ENCODE measurements at regions not wholly inside any gene's neighbourhood (a gene's known extent, or its start where the extent isn't known, plus 50 kb on each side); places are given as distances from the start of the nearest gene placed in this dataset.

DNA sequence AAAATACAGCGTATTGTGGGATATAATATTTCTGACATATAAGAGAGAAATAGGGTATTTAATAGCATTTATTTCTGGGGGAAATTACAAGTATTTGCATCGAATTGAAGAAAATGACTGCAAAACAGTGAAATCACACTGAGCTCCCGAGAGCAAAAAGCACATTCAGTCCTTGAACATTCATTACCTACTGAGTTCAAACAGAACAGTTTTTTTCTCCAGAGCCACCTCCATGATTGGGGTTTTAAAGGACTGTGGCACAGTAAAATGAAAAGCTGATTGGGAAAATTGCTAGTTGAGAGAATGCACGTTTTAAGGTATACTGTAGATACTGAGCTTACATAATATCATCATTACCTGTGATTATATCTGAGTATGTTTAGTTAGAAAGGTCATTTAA lies 58.0 kb upstream of the TRPC4 start:
- H3K4me1 ChIP-seq (ENCODE audit: insufficient read depth, low read length, poor library complexity, severe bottlenecking): peaks cover 9% of the 10 kb centered on the region
- no peaks in the 10 kb centered on the region for H3K9me3 ChIP-seq (ENCODE audit: low read length)
- intact Hi-C loops (cut with micrococcal nuclease; ENCODE audit: unreplicated experiment): no loop called here
- H3K4me2 ChIP-seq (ENCODE audit: low read length): no peak overlapping the region
- no peaks in the 10 kb centered on the region for H4K20me1 ChIP-seq (ENCODE audit: insufficient read depth, low read length)
- H2AFZ ChIP-seq (ENCODE audit: low read length): no peak overlapping the region
- no peak for TF ChIP-seq EZH2phosphoT487 (IDR thresholded peaks at IDR 0.05; ENCODE audit: borderline replicate concordance, low read depth, low read length)
- TF ChIP-seq, protein P1, sequence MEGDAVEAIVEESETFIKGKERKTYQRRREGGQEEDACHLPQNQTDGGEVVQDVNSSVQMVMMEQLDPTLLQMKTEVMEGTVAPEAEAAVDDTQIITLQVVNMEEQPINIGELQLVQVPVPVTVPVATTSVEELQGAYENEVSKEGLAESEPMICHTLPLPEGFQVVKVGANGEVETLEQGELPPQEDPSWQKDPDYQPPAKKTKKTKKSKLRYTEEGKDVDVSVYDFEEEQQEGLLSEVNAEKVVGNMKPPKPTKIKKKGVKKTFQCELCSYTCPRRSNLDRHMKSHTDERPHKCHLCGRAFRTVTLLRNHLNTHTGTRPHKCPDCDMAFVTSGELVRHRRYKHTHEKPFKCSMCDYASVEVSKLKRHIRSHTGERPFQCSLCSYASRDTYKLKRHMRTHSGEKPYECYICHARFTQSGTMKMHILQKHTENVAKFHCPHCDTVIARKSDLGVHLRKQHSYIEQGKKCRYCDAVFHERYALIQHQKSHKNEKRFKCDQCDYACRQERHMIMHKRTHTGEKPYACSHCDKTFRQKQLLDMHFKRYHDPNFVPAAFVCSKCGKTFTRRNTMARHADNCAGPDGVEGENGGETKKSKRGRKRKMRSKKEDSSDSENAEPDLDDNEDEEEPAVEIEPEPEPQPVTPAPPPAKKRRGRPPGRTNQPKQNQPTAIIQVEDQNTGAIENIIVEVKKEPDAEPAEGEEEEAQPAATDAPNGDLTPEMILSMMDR (conservative IDR thresholded peaks at IDR 0.05; ENCODE audit: low read length): no peak
- H3K4me3 ChIP-seq (ENCODE audit: low read depth, low read length, poor library complexity, severe bottlenecking): no peak overlapping the region
- CTCF ChIA-PET (ENCODE audit: unreplicated experiment): no interaction called here
- H3K27ac ChIP-seq (ENCODE audit: low read depth, low read length, poor library complexity, severe bottlenecking): no peak overlapping the region
- POLR2A ChIA-PET: interaction anchor here (0.5 to 2.4 kb wide), 8 partner anchors 10 to 124 kb away, joined by 3 to 6 read pairs (median 3); no protein-coding TSS in a partner anchor
- no peaks in the 10 kb centered on the region for H3K36me3 ChIP-seq (ENCODE audit: insufficient read depth, low read length)
- no peaks in the 10 kb centered on the region for H3K79me2 ChIP-seq (ENCODE audit: insufficient read depth, low read depth, low read length)
- no peak for DNase-seq (ENCODE audit: low spot score)
- H3K9me2 ChIP-seq (ENCODE audit: insufficient read depth, low read length): no peaks in the 10 kb centered on the region
- no TSS peak for BruUV-seq (replicated peaks)

DNA sequence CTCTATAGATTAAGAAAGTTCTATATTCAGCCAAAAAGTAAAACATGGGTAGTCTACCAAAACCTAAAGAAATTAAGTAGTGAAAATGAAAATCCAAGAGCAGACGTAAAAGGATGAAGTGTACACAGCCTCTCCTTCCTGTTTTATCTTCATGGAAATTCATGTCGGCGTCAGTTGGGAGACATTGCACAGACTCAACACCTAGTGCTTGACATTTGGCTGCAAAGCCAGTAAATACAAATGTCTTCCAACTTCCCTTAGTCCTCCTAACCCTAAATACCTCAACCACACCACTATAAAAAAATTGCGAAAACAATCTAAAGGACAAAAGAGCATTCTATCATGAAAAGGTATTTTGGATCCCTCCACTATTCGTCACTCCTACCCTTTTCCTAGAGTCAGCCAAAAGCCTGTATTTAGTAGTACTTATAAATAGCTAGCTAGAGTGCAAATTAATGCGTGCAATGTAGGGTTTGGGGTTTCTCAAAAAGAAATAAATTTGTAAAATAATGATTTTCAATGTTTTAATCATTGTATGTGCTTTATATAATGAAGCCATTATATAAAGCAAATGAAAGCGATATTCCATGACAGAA lies 56.4 kb upstream of the TRPC4 start:
- no TSS peak for BruUV-seq (replicated peaks)
- no peaks in the 10 kb centered on the region for H3K9me2 ChIP-seq (ENCODE audit: insufficient read depth, low read length)

DNA sequence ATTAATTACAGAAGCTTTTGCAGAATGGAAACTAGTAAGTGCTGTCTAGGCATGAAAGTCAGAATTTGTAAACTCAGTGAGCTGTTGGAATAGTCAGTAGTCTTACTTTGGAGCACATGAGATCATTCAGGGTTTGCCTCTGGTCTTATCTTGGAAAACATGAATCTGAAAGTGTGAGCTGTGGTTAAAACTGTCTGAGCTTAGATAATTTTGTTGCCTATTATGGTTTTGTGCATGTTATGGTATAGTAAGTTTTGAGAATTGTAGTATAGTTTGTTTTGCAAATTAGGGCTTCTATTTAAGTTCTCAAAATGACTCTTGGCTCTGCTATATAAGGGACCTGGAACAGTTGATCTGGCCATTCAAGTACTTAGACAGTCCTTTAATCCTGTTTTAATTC lies 53.7 kb upstream of the TRPC4 start:
- Histone ChIP-seq H3K36me3 (ENCODE audit: insufficient read depth, low read length) (no peaks in the 10 kb centered on the region), H3K9me3 (ENCODE audit: low read length) (no peaks in the 10 kb centered on the region), H3K79me2 (ENCODE audit: insufficient read depth, low read depth, low read length) (no peaks in the 10 kb centered on the region), H3K27ac (ENCODE audit: low read depth, low read length, poor library complexity, severe bottlenecking) (no peak overlapping the region), H3K4me1 (ENCODE audit: insufficient read depth, low read length, poor library complexity, severe bottlenecking) (peaks cover 9% of the 10 kb centered on the region), H4K20me1 (ENCODE audit: insufficient read depth, low read length) (no peaks in the 10 kb centered on the region), H2AFZ (ENCODE audit: low read length) (0 out of 2 replicates have a peak overlapping the region, but pooled peaks have one; percentile 3), H3K4me2 (ENCODE audit: low read length) (0 out of 2 replicates have a peak overlapping the region, but pooled peaks have one; percentile 1), H3K9me2 (ENCODE audit: insufficient read depth, low read length) (no peaks in the 10 kb centered on the region), H3K4me3 (ENCODE audit: low read depth, low read length, poor library complexity, severe bottlenecking) (no peak overlapping the region)
- DNase-seq (ENCODE audit: low spot score): no peak
- intact Hi-C loops (cut with micrococcal nuclease; ENCODE audit: unreplicated experiment): no loop called here
- no TSS peak for BruUV-seq (replicated peaks)
- ChIA-PET CTCF (ENCODE audit: unreplicated experiment) (no interaction called here), POLR2A (interaction anchor here (0.7 kb wide), 1 partner anchor 55 kb away, joined by 3 read pairs; no protein-coding TSS in a partner anchor)
- TF ChIP-seq, protein P1 (conservative IDR thresholded peaks at IDR 0.05; ENCODE audit: low read length): no peak
- TF ChIP-seq EZH2phosphoT487 (IDR thresholded peaks at IDR 0.05; ENCODE audit: borderline replicate concordance, low read depth, low read length): no peak

More for the DNA sequence above, 56.4 kb upstream of the TRPC4 start:
- no peak overlapping the region for H3K4me3 ChIP-seq (ENCODE audit: low read depth, low read length, poor library complexity, severe bottlenecking)
- H2AFZ ChIP-seq (ENCODE audit: low read length): no peak overlapping the region
- no peak overlapping the region for H3K4me2 ChIP-seq (ENCODE audit: low read length)
- intact Hi-C loops (cut with micrococcal nuclease; ENCODE audit: unreplicated experiment): no loop called here
- peaks cover 9% of the 10 kb centered on the region for H3K4me1 ChIP-seq (ENCODE audit: insufficient read depth, low read length, poor library complexity, severe bottlenecking)
- H3K79me2 ChIP-seq (ENCODE audit: insufficient read depth, low read depth, low read length): no peaks in the 10 kb centered on the region
- H3K9me3 ChIP-seq (ENCODE audit: low read length): no peaks in the 10 kb centered on the region
- ChIA-PET CTCF (ENCODE audit: unreplicated experiment) (no interaction called here), POLR2A (interaction anchor here (1.3 to 2.4 kb wide), 3 partner anchors 8 to 102 kb away, joined by 4 to 6 read pairs (median 4); no protein-coding TSS in a partner anchor)
- H4K20me1 ChIP-seq (ENCODE audit: insufficient read depth, low read length): no peaks in the 10 kb centered on the region
- TF ChIP-seq, protein P1 (conservative IDR thresholded peaks at IDR 0.05; ENCODE audit: low read length): no peak
- TF ChIP-seq EZH2phosphoT487 (IDR thresholded peaks at IDR 0.05; ENCODE audit: borderline replicate concordance, low read depth, low read length): no peak
- DNase-seq (ENCODE audit: low spot score): no peak
- H3K36me3 ChIP-seq (ENCODE audit: insufficient read depth, low read length): no peaks in the 10 kb centered on the region
- H3K27ac ChIP-seq (ENCODE audit: low read depth, low read length, poor library complexity, severe bottlenecking): no peak overlapping the region

Measured in OCI-LY7 (cell line).